Body of pancreas (tissue), 4 donors: ENCODE measurements at regions not wholly inside any gene's neighbourhood (a gene's known extent, or its start where the extent isn't known, plus 50 kb on each side); places are given as distances from the start of the nearest gene placed in this dataset.

Experiments used
- ATAC-seq: fragments of 150-250 bp; one replicate; pipeline ENCODE4 v1.9.1; 2016
- DNase-seq, 4 donors: peaks; one replicate each; pipeline ENCODE4 v3.0.0-alpha.2; 2019
- H3K27ac ChIP-seq, 4 donors: fragments of 200-600 bp; sonication (generic); 1 replicate in 3 of 4; 2 replicates in 1 of 4; pipeline versions ENCODE4 v1.5.1 to v1.6.1; 2016 to 2019; ENCODE audit warnings: mild to moderate bottlenecking in 1 of 4, mixed read lengths in 1 of 4, moderate library complexity in 1 of 4
- H3K27me3 ChIP-seq, 2 donors: fragments of 200-600 bp; sonication (generic); one replicate each; pipeline ENCODE4 v1.6.0; 2016; ENCODE audit warnings: mild to moderate bottlenecking in 1 of 2
- H3K36me3 ChIP-seq, 2 donors: fragments of 200-600 bp; sonication (generic); replicated peaks in 1 of 2; 2 replicates each; pipeline ENCODE4 v1.5.1; 2016; ENCODE audit warnings: low read depth in 2 of 2; ENCODE audit not compliant: insufficient read depth in 1 of 2
- H3K4me1 ChIP-seq: fragments of 200-600 bp; sonication (generic); one replicate; pipeline ENCODE4 v1.6.0; 2016
- H3K4me3 ChIP-seq, 2 donors: fragments of 200-600 bp; sonication (generic); 1 replicate in 1 of 2; 2 replicates in 1 of 2; pipeline ENCODE4 v1.5.1; 2016 to 2019
- H3K9me3 ChIP-seq, 3 donors: fragments of 200-600 bp; sonication (generic); 1 replicate in 2 of 3; 2 replicates in 1 of 3; pipeline ENCODE4 v1.5.1; 2016
- CTCF ChIP-seq, 7 experiments: fragments of 450-650 bp in 4 of 7; fragments of 200-600 bp in 3 of 7; sonication (generic) in 3 of 7; IDR thresholded peaks; one replicate each; pipeline ENCODE4 v1.5.1; 2016 to 2019; ENCODE audit warnings: antibody characterized with exemption in 7 of 7
- POLR2A ChIP-seq, 3 donors: fragments of 450-650 bp; IDR thresholded peaks; one replicate each; pipeline ENCODE4 v1.6.1; 2016; ENCODE audit warnings: antibody characterized with exemption in 3 of 3, mild to moderate bottlenecking in 2 of 3
- WGBS, 2 donors: methylation state at CpG; one replicate each; pipeline ENCODE4 v1.1.5; 2017; 5-methylcytosine and 5-hydroxymethylcytosine counted together
- intact Hi-C: fragments of 100-400 bp; cut with DNase I; formaldehyde crosslinking; loops from one replicate; pipeline ENCODE4 v1.15.1; 2023

- Histone ChIP-seq H3K27ac (no peak overlapping the region), H3K9me3 (no peaks in the 10 kb centered on the region), H3K36me3 (no peaks in the 10 kb centered on the region), H3K4me1 (no peaks in the 10 kb centered on the region), H3K27me3 (no peaks in the 10 kb centered on the region), H3K4me3 (no peak overlapping the region)
- intact Hi-C loops: no loop called here
- WGBS, 2 donors: 80% methylated on average over 5 of the region's 5 CpGs
- DNase-seq (no peak), ATAC-seq (no peak)
- TF ChIP-seq CTCF (IDR thresholded peaks at IDR 0.05): no peak
- no peak for TF ChIP-seq POLR2A (IDR thresholded peaks at IDR 0.05)
Observed at GRCh38 chr11:106475181-106475580, 397.7 kb downstream of the AASDHPPT start.

- no peaks in the 10 kb centered on the region for H3K9me3 ChIP-seq
- ATAC-seq (no peak), DNase-seq (no peak)
- H3K4me1 ChIP-seq: no peaks in the 10 kb centered on the region
- intact Hi-C loops: no loop called here
- H3K36me3 ChIP-seq: no peaks in the 10 kb centered on the region
- WGBS, 2 donors: 79 to 91% methylated on average over 1 of the region's 1 CpG
- H3K27me3 ChIP-seq: no peaks in the 10 kb centered on the region
- TF ChIP-seq CTCF (IDR thresholded peaks at IDR 0.05) (no peak), POLR2A (IDR thresholded peaks at IDR 0.05) (no peak)
- no peak overlapping the region for H3K4me3 ChIP-seq
- H3K27ac ChIP-seq: no peak overlapping the region
Observed at GRCh38 chr11:106477776-106478175, 400.3 kb downstream of the AASDHPPT start.

- no peak for TF ChIP-seq POLR2A (IDR thresholded peaks at IDR 0.05)
- no peak for TF ChIP-seq CTCF (IDR thresholded peaks at IDR 0.05)
- ATAC-seq: no peak
- 81 to 89% methylated on average over 3 of the region's 3 CpGs for WGBS, 2 donors
- intact Hi-C loops: no loop called here
- H3K9me3 ChIP-seq: no peaks in the 10 kb centered on the region
- H3K27ac ChIP-seq: no peak overlapping the region
- H3K27me3 ChIP-seq: no peaks in the 10 kb centered on the region
- no peaks in the 10 kb centered on the region for H3K36me3 ChIP-seq
- no peak for DNase-seq
- H3K4me1 ChIP-seq: no peaks in the 10 kb centered on the region
- H3K4me3 ChIP-seq: no peak overlapping the region
Observed at GRCh38 chr11:106479646-106480045, 402.2 kb downstream of the AASDHPPT start.

GRCh38 chr11:106480581-106481190 lies 403.2 kb downstream of the AASDHPPT start:
- H3K4me1 ChIP-seq: no peaks in the 10 kb centered on the region
- DNase-seq (no peak), ATAC-seq (no peak)
- H3K4me3 ChIP-seq: no peak overlapping the region
- TF ChIP-seq POLR2A (IDR thresholded peaks at IDR 0.05): no peak
- no peak for TF ChIP-seq CTCF (IDR thresholded peaks at IDR 0.05)
- H3K27me3 ChIP-seq: no peaks in the 10 kb centered on the region
- H3K9me3 ChIP-seq: no peaks in the 10 kb centered on the region
- H3K36me3 ChIP-seq: no peaks in the 10 kb centered on the region
- intact Hi-C loops: no loop called here
- WGBS, 2 donors: 75 to 76% methylated on average over 1 of the region's 1 CpG
- no peak overlapping the region for H3K27ac ChIP-seq
